LNCAP (cell line): ENCODE measurements at regions not wholly inside any gene's neighbourhood (a gene's known extent, or its start where the extent isn't known, plus 50 kb on each side); places are given as distances from the start of the nearest gene placed in this dataset.

Experiments used
- CTCF ChIP-seq: fragments of 450-650 bp; IDR thresholded peaks from 2 replicates; pipeline ENCODE4 v1.5.1; 2017; ENCODE audit warnings: mild to moderate bottlenecking

GRCh38 chr18:35864916-35865315 lies 107.6 kb upstream of the RMP24 start:
- no peak for TF ChIP-seq CTCF

- no peak for TF ChIP-seq CTCF
Measured at GRCh38 chr18:35868915-35869314, 103.6 kb upstream of the RMP24 start.

- no peak for TF ChIP-seq CTCF
Measured at GRCh38 chr18:35871337-35871736, 101.1 kb upstream of the RMP24 start.

- TF ChIP-seq CTCF, result no peak
Measured at GRCh38 chr18:35875566-35875965, 96.9 kb upstream of the RMP24 start.

GRCh38 chr18:35876243-35876642 lies 96.2 kb upstream of the RMP24 start:
- no peak for TF ChIP-seq CTCF

- TF ChIP-seq CTCF, result no peak
Measured at GRCh38 chr18:35880788-35881455, 91.6 kb upstream of the RMP24 start.

- no peak for TF ChIP-seq CTCF
Measured at GRCh38 chr18:35888329-35888728, 84.2 kb upstream of the RMP24 start.

- no peak for TF ChIP-seq CTCF
Measured at GRCh38 chr18:35889677-35890076, 82.8 kb upstream of the RMP24 start.
